Uterus (tissue), 3 donors: ENCODE measurements at regions not wholly inside any gene's neighbourhood (a gene's known extent, or its start where the extent isn't known, plus 50 kb on each side); places are given as distances from the start of the nearest gene placed in this dataset.

Experiments used
- DNase-seq, 2 donors: peaks; one replicate each; pipeline ENCODE4 v3.0.0-alpha.2; 2019 to 2020
- H3K27ac ChIP-seq, 2 donors: fragments of 200-600 bp; sonication (generic); 1 replicate in 1 of 2; 2 replicates in 1 of 2; pipeline ENCODE4 v1.5.1; 2016 to 2018
- H3K27me3 ChIP-seq, 2 donors: fragments of 200-600 bp; sonication (generic); one replicate each; pipeline ENCODE4 v1.5.1; 2018 to 2019; ENCODE audit warnings: control low read depth in 1 of 2
- H3K36me3 ChIP-seq, 2 donors: fragments of 200-600 bp; sonication (generic); one replicate each; pipeline ENCODE4 v1.5.1; 2019; ENCODE audit warnings: control low read depth in 1 of 2
- H3K4me1 ChIP-seq, 2 donors: fragments of 200-600 bp; sonication (generic); one replicate each; pipeline ENCODE4 v1.5.1; 2018 to 2019; ENCODE audit warnings: control low read depth in 1 of 2
- H3K4me3 ChIP-seq, 2 donors: fragments of 200-600 bp; sonication (generic); 1 replicate in 1 of 2; 2 replicates in 1 of 2; pipeline ENCODE4 v1.5.1; 2018 to 2019; ENCODE audit warnings: mild to moderate bottlenecking in 1 of 2
- H3K9me3 ChIP-seq, 2 donors: fragments of 200-600 bp; sonication (generic); one replicate each; pipeline ENCODE4 v1.5.1; 2019; ENCODE audit warnings: control low read depth in 1 of 2
- POLR2A ChIP-seq, 2 donors: fragments of 450-650 bp; IDR thresholded peaks; one replicate each; pipeline ENCODE4 v1.6.1; 2016; ENCODE audit warnings: antibody characterized with exemption in 2 of 2, mild to moderate bottlenecking in 1 of 2, moderate library complexity in 1 of 2
- intact Hi-C: fragments of 100-400 bp; cut with DNase I; formaldehyde crosslinking; loops from one replicate; pipeline ENCODE4 v1.15.1; 2023; ENCODE audit warnings: low total_unique reads
- TF ChIP-seq, protein P1 (sequence below), 4 experiments: fragments of 200-600 bp in 2 of 4; fragments of 450-650 bp in 2 of 4; sonication (generic) in 2 of 4; IDR thresholded peaks; one replicate each; pipeline ENCODE4 v1.5.1; 2016 to 2019; ENCODE audit warnings: antibody characterized with exemption in 4 of 4, mild to moderate bottlenecking in 2 of 4, moderate library complexity in 1 of 4
- donor health status: DM: yes; HTN: yes; CAD: no.

- intact Hi-C loops = no loop called here
- no peaks in the 10 kb centered on the region for H3K4me1 ChIP-seq
- no peaks in the 10 kb centered on the region for H3K9me3 ChIP-seq
- no peaks in the 10 kb centered on the region for H3K36me3 ChIP-seq
- TF ChIP-seq, protein P1, sequence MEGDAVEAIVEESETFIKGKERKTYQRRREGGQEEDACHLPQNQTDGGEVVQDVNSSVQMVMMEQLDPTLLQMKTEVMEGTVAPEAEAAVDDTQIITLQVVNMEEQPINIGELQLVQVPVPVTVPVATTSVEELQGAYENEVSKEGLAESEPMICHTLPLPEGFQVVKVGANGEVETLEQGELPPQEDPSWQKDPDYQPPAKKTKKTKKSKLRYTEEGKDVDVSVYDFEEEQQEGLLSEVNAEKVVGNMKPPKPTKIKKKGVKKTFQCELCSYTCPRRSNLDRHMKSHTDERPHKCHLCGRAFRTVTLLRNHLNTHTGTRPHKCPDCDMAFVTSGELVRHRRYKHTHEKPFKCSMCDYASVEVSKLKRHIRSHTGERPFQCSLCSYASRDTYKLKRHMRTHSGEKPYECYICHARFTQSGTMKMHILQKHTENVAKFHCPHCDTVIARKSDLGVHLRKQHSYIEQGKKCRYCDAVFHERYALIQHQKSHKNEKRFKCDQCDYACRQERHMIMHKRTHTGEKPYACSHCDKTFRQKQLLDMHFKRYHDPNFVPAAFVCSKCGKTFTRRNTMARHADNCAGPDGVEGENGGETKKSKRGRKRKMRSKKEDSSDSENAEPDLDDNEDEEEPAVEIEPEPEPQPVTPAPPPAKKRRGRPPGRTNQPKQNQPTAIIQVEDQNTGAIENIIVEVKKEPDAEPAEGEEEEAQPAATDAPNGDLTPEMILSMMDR (IDR thresholded peaks at IDR 0.05) = no peak
- no peak for TF ChIP-seq POLR2A (IDR thresholded peaks at IDR 0.05)
- no peak overlapping the region for H3K4me3 ChIP-seq
- no peak overlapping the region for H3K27ac ChIP-seq
- no peak for DNase-seq
- H3K27me3 ChIP-seq = no peaks in the 10 kb centered on the region
These were observed 193.0 kb upstream of the TSHZ2 start for GRCh38 chr20:52779125-52779524.

- TF ChIP-seq, protein P1 (IDR thresholded peaks at IDR 0.05) = no peak
- no peak for TF ChIP-seq POLR2A (IDR thresholded peaks at IDR 0.05)
- no peaks in the 10 kb centered on the region for H3K4me1 ChIP-seq
- no peak overlapping the region for H3K4me3 ChIP-seq
- H3K36me3 ChIP-seq = no peaks in the 10 kb centered on the region
- H3K27ac ChIP-seq = no peak overlapping the region
- H3K27me3 ChIP-seq = no peaks in the 10 kb centered on the region
- intact Hi-C loops = no loop called here
- no peak for DNase-seq
- H3K9me3 ChIP-seq = no peaks in the 10 kb centered on the region
These were observed 195.0 kb upstream of the TSHZ2 start for GRCh38 chr20:52777171-52777570.

DNA sequence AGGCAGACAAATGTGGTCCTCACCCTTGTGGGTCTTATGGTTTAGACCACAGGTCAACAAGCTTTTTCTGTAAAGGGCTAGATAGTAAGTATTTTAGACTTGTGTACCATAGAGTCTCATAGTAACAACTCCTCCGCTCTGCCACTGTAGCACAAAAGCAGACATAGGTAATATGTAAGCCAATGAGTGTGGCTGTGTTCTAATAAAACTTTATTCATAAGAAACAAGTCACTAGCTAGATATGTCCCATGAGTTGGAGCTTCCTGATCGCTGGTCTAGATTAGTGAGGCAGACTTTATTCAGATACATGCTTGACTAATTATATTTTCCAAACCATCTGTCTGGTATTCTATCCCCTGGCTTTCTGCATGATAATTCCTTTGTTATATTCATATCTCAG, 196.4 kb upstream of the TSHZ2 start:
- no peak for TF ChIP-seq POLR2A (IDR thresholded peaks at IDR 0.05)
- TF ChIP-seq, protein P1 (IDR thresholded peaks at IDR 0.05) = no peak
- DNase-seq = no peak
- Histone ChIP-seq H3K27me3 (no peaks in the 10 kb centered on the region), H3K4me1 (no peaks in the 10 kb centered on the region), H3K36me3 (no peaks in the 10 kb centered on the region), H3K27ac (no peak overlapping the region), H3K4me3 (no peak overlapping the region), H3K9me3 (no peaks in the 10 kb centered on the region)
- intact Hi-C loops = no loop called here

- Histone ChIP-seq H3K27me3 (no peaks in the 10 kb centered on the region), H3K27ac (no peak overlapping the region), H3K36me3 (no peaks in the 10 kb centered on the region), H3K9me3 (no peaks in the 10 kb centered on the region), H3K4me1 (no peaks in the 10 kb centered on the region), H3K4me3 (no peak overlapping the region)
- intact Hi-C loops = no loop called here
- TF ChIP-seq POLR2A (IDR thresholded peaks at IDR 0.05) = no peak
- TF ChIP-seq, protein P1 (IDR thresholded peaks at IDR 0.05) = no peak
- no peak for DNase-seq
These were observed 203.5 kb upstream of the TSHZ2 start for GRCh38 chr20:52768694-52769093.

- no peaks in the 10 kb centered on the region for H3K4me1 ChIP-seq
- H3K36me3 ChIP-seq = no peaks in the 10 kb centered on the region
- DNase-seq = no peak
- intact Hi-C loops = no loop called here
- no peak overlapping the region for H3K27ac ChIP-seq
- H3K9me3 ChIP-seq = no peaks in the 10 kb centered on the region
- H3K27me3 ChIP-seq = no peaks in the 10 kb centered on the region
- no peak overlapping the region for H3K4me3 ChIP-seq
- TF ChIP-seq, protein P1 (IDR thresholded peaks at IDR 0.05) = no peak
- TF ChIP-seq POLR2A (IDR thresholded peaks at IDR 0.05) = no peak
These were observed 205.3 kb upstream of the TSHZ2 start for GRCh38 chr20:52766645-52767435.
